SK-N-MC (cell line): ENCODE measurements at regions not wholly inside any gene's neighbourhood (a gene's known extent, or its start where the extent isn't known, plus 50 kb on each side); places are given as distances from the start of the nearest gene placed in this dataset.

Experiments used
- EZH2 ChIP-seq: fragments of 200-600 bp; sonication (generic); IDR thresholded peaks from one replicate; pipeline ENCODE4 v1.6.1; 2017; ENCODE audit warnings: antibody characterized with exemption
- FOXP2 ChIP-seq: optimal IDR thresholded peaks from 2 replicates; pipeline ENCODE3; 2011; ENCODE audit warnings: mild to moderate bottlenecking, moderate library complexity; ENCODE audit not compliant: insufficient read depth; ENCODE audit errors: extremely low read length, control extremely low read depth
- POLR2AphosphoS5 ChIP-seq: IDR thresholded peaks from 2 replicates; pipeline ENCODE4 v1.6.1; 2012; ENCODE audit warnings: mild to moderate bottlenecking, low read depth, low read length, borderline replicate concordance

DNA sequence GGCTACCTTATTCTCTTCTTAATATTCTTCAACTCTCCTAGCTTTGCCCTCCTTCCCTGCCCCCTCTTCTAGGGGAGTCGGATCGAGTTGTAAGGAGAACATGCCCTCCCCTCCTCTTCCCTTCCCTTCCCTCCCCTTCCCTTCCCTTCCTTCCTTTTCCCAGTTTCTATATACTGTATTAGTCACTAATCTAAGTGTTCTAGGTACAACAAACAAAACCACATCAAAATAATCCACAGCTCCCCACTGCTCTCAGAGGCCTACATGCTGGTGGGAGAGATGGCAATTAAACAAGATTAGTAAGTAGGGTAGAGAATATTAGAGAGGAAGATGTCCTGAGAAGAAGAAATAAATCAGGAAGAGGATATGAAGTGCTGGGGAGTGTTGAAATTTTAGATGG is 119.9 kb upstream of the PZP start:
- no peak for TF ChIP-seq POLR2AphosphoS5
- no peak for TF ChIP-seq EZH2
- TF ChIP-seq FOXP2, result no peak
